ENCODE measurements at regions not wholly inside any gene's neighbourhood (a gene's known extent, or its start where the extent isn't known, plus 50 kb on each side); places are given as distances from the start of the nearest gene placed in this dataset.

- Histone ChIP-seq H3K4me1 (ENCODE audit: insufficient read depth) (no peaks in the 10 kb centered on the region), H3K36me3 (no peaks in the 10 kb centered on the region), H3K27ac (no peak overlapping the region), H3K9me3 (no peaks in the 10 kb centered on the region), H3K4me3 (no peak overlapping the region), H3K27me3 (no peaks in the 10 kb centered on the region)
- DNase-seq, result no peak
- 79 to 86% (median 84%) methylated on average over 11 of the region's 11 CpGs for WGBS, 3 donors
- intact Hi-C loops (cut with DNase I), result no loop called here
- TF ChIP-seq EP300 (IDR thresholded peaks at IDR 0.05), result no peak
- no peak for TF ChIP-seq CTCF (IDR thresholded peaks at IDR 0.05)
- no peak for TF ChIP-seq POLR2A (IDR thresholded peaks at IDR 0.05)
Measured at GRCh38 chr2:128552806-128553551, 234.3 kb upstream of the HS6ST1 start.

- no peaks in the 10 kb centered on the region for H3K27me3 ChIP-seq
- no peak for DNase-seq
- no peaks in the 10 kb centered on the region for H3K9me3 ChIP-seq
- no peaks in the 10 kb centered on the region for H3K4me1 ChIP-seq (ENCODE audit: insufficient read depth)
- TF ChIP-seq EP300 (IDR thresholded peaks at IDR 0.05) (no peak), POLR2A (IDR thresholded peaks at IDR 0.05) (no peak), CTCF (IDR thresholded peaks at IDR 0.05) (no peak)
- WGBS, 3 donors, result 88 to 99% (median 98%) methylated on average over 7 of the region's 7 CpGs
- H3K4me3 ChIP-seq, result no peak overlapping the region
- intact Hi-C loops (cut with DNase I), result no loop called here
- no peaks in the 10 kb centered on the region for H3K36me3 ChIP-seq
- H3K27ac ChIP-seq, result no peak overlapping the region
Measured at GRCh38 chr2:128554151-128554769, 235.6 kb upstream of the HS6ST1 start.

- Histone ChIP-seq H3K36me3 (no peaks in the 10 kb centered on the region), H3K27ac (no peak overlapping the region), H3K27me3 (no peaks in the 10 kb centered on the region), H3K9me3 (no peaks in the 10 kb centered on the region), H3K4me3 (no peak overlapping the region), H3K4me1 (ENCODE audit: insufficient read depth) (no peaks in the 10 kb centered on the region)
- no peak for TF ChIP-seq POLR2A (IDR thresholded peaks at IDR 0.05)
- TF ChIP-seq EP300 (IDR thresholded peaks at IDR 0.05), result no peak
- TF ChIP-seq CTCF (IDR thresholded peaks at IDR 0.05), result no peak
- 94 to 100% (median 100%) methylated on average over 1 of the region's 1 CpG for WGBS, 3 donors
- intact Hi-C loops (cut with DNase I), result no loop called here
- DNase-seq, result no peak
Measured at GRCh38 chr2:128555433-128555832, 236.8 kb upstream of the HS6ST1 start.

- DNase-seq, result no peak
- no peaks in the 10 kb centered on the region for H3K36me3 ChIP-seq
- H3K4me3 ChIP-seq, result no peak overlapping the region
- no peak overlapping the region for H3K27ac ChIP-seq
- no peaks in the 10 kb centered on the region for H3K4me1 ChIP-seq (ENCODE audit: insufficient read depth)
- TF ChIP-seq CTCF (IDR thresholded peaks at IDR 0.05) (no peak), POLR2A (IDR thresholded peaks at IDR 0.05) (no peak), EP300 (IDR thresholded peaks at IDR 0.05) (no peak)
- no peaks in the 10 kb centered on the region for H3K27me3 ChIP-seq
- intact Hi-C loops (cut with DNase I), result no loop called here
- 92 to 97% (median 93%) methylated on average over 3 of the region's 3 CpGs for WGBS, 3 donors
- no peaks in the 10 kb centered on the region for H3K9me3 ChIP-seq
Measured at GRCh38 chr2:128556089-128556488, 237.4 kb upstream of the HS6ST1 start.

Data from ovary (tissue), 7 donors.